ENCODE measurements at regions not wholly inside any gene's neighbourhood (a gene's known extent, or its start where the extent isn't known, plus 50 kb on each side); places are given as distances from the start of the nearest gene placed in this dataset.
A peak's percentile ranks its signal among the peaks of the same experiment; 100 is the strongest.

GRCh38 chr7:41033500-41033899 is 669.4 kb downstream of the INHBA start:
- no peaks in the 10 kb centered on the region for H3K9me3 ChIP-seq
- 61% methylated on average over 1 of the region's 1 CpG for WGBS (ENCODE audit: insufficient coverage, low coverage, low lambda C conversion rate, missing lambda C conversion rate)
- no peak for ATAC-seq
- DNase-seq, result no peak
- H3K4me3 ChIP-seq, result no peak overlapping the region
- H3K27ac ChIP-seq, result no peak overlapping the region
- H3K36me3 ChIP-seq, result no peaks in the 10 kb centered on the region
- no peaks in the 10 kb centered on the region for H3K27me3 ChIP-seq
- no peaks in the 10 kb centered on the region for H3K4me1 ChIP-seq
- no peak for TF ChIP-seq CTCF (IDR thresholded peaks at IDR 0.05)
- no peak for TF ChIP-seq POLR2A (IDR thresholded peaks at IDR 0.05)
- intact Hi-C loops (cut with DNase I), result no loop called here

- no peaks in the 10 kb centered on the region for H3K36me3 ChIP-seq
- H3K27me3 ChIP-seq, result no peaks in the 10 kb centered on the region
- ATAC-seq (peak in 1 of 4 donors; percentile 47), DNase-seq (no peak)
- no peak overlapping the region for H3K27ac ChIP-seq
- no peaks in the 10 kb centered on the region for H3K9me3 ChIP-seq
- TF ChIP-seq CTCF (IDR thresholded peaks at IDR 0.05) (no peak), POLR2A (IDR thresholded peaks at IDR 0.05) (no peak)
- intact Hi-C loops (cut with DNase I), result no loop called here
- no peak overlapping the region for H3K4me3 ChIP-seq
- no peaks in the 10 kb centered on the region for H3K4me1 ChIP-seq
- 40% methylated on average over 4 of the region's 5 CpGs for WGBS (ENCODE audit: insufficient coverage, low coverage, low lambda C conversion rate, missing lambda C conversion rate)
Measured at GRCh38 chr7:41030673-41031072, 672.2 kb downstream of the INHBA start.

- no CpG with 5 or more reads among the region's 5 CpGs for WGBS (ENCODE audit: insufficient coverage, low coverage, low lambda C conversion rate, missing lambda C conversion rate)
- ATAC-seq, result no peak
- H3K4me3 ChIP-seq, result no peak overlapping the region
- no peaks in the 10 kb centered on the region for H3K9me3 ChIP-seq
- no peak for DNase-seq
- no peaks in the 10 kb centered on the region for H3K4me1 ChIP-seq
- H3K36me3 ChIP-seq, result no peaks in the 10 kb centered on the region
- H3K27me3 ChIP-seq, result no peaks in the 10 kb centered on the region
- H3K27ac ChIP-seq, result no peak overlapping the region
- intact Hi-C loops (cut with DNase I), result no loop called here
- TF ChIP-seq POLR2A (IDR thresholded peaks at IDR 0.05), result no peak
- no peak for TF ChIP-seq CTCF (IDR thresholded peaks at IDR 0.05)
Measured at GRCh38 chr7:41029072-41029499, 673.8 kb downstream of the INHBA start.

- H3K27ac ChIP-seq, result no peak overlapping the region
- 82% methylated on average over 2 of the region's 2 CpGs for WGBS (ENCODE audit: insufficient coverage, low coverage, low lambda C conversion rate, missing lambda C conversion rate)
- no peak for ATAC-seq
- no peak for DNase-seq
- no peaks in the 10 kb centered on the region for H3K27me3 ChIP-seq
- no peak overlapping the region for H3K4me3 ChIP-seq
- intact Hi-C loops (cut with DNase I), result no loop called here
- H3K4me1 ChIP-seq, result no peaks in the 10 kb centered on the region
- H3K9me3 ChIP-seq, result no peaks in the 10 kb centered on the region
- H3K36me3 ChIP-seq, result no peaks in the 10 kb centered on the region
- TF ChIP-seq POLR2A (IDR thresholded peaks at IDR 0.05) (no peak), CTCF (IDR thresholded peaks at IDR 0.05) (no peak)
Measured at GRCh38 chr7:41028580-41028979, 674.3 kb downstream of the INHBA start.

Data from right lobe of liver (tissue), 6 donors.